PFSK-1 (cell line): ENCODE measurements at regions not wholly inside any gene's neighbourhood (a gene's known extent, or its start where the extent isn't known, plus 50 kb on each side); places are given as distances from the start of the nearest gene placed in this dataset.

ENCODE experiments used
- FOXP2 ChIP-seq: optimal IDR thresholded peaks from 2 replicates; pipeline ENCODE3; 2011; ENCODE audit warnings: borderline replicate concordance, control low read depth, inconsistent platforms; ENCODE audit not compliant: insufficient read depth; ENCODE audit errors: extremely low read length, extremely low read depth
- POLR2AphosphoS5 ChIP-seq: IDR thresholded peaks from 2 replicates; pipeline ENCODE4 v1.6.1; 2012; ENCODE audit warnings: low read depth, mild to moderate bottlenecking, control low read depth, low read length, moderate library complexity
- REST ChIP-seq, 2 experiments: IDR thresholded peaks; 2 replicates each; pipeline versions ENCODE4 v1.6.1 to v1.8.0; 2011 to 2012; ENCODE audit warnings: low read depth in 2 of 2, low read length in 2 of 2, control low read depth in 1 of 2, inconsistent platforms in 1 of 2, mild to moderate bottlenecking in 1 of 2, moderate library complexity in 1 of 2; ENCODE audit not compliant: insufficient read depth in 1 of 2
- SIN3A ChIP-seq: IDR thresholded peaks from 2 replicates; pipeline ENCODE4 v1.6.1; 2012; ENCODE audit warnings: mild to moderate bottlenecking, low read length, moderate library complexity, borderline replicate concordance; ENCODE audit not compliant: insufficient read depth
- TAF1 ChIP-seq: IDR thresholded peaks from 2 replicates; pipeline ENCODE4 v1.6.1; 2012; ENCODE audit warnings: low read length, control low read depth, borderline replicate concordance; ENCODE audit not compliant: insufficient read depth

GRCh38 chr13:67299072-67299635, 69.0 kb upstream of the PCDH9 start:
- TF ChIP-seq REST (IDR thresholded peaks at IDR 0.05; ENCODE audit: insufficient read depth in 1 of 2, low read depth in 2 of 2, low read length in 2 of 2) (no peak), POLR2AphosphoS5 (no peak), SIN3A (no peak), FOXP2 (no peak), TAF1 (no peak)

GRCh38 chr13:67298297-67298696, 68.2 kb upstream of the PCDH9 start:
- TF ChIP-seq REST (IDR thresholded peaks at IDR 0.05; ENCODE audit: insufficient read depth in 1 of 2, low read depth in 2 of 2, low read length in 2 of 2) (no peak), POLR2AphosphoS5 (no peak), SIN3A (no peak), TAF1 (no peak), FOXP2 (no peak)

- TF ChIP-seq FOXP2 (no peak), POLR2AphosphoS5 (no peak), SIN3A (no peak), REST (IDR thresholded peaks at IDR 0.05; ENCODE audit: insufficient read depth in 1 of 2, low read depth in 2 of 2, low read length in 2 of 2) (no peak), TAF1 (no peak)
Measured at GRCh38 chr13:67296511-67296910, 66.4 kb upstream of the PCDH9 start.

GRCh38 chr13:67292886-67293285, 62.8 kb upstream of the PCDH9 start:
- TF ChIP-seq SIN3A: no peak

GRCh38 chr13:67285611-67286010, 55.5 kb upstream of the PCDH9 start:
- TF ChIP-seq SIN3A (no peak), TAF1 (no peak), REST (IDR thresholded peaks at IDR 0.05; ENCODE audit: insufficient read depth in 1 of 2, low read depth in 2 of 2, low read length in 2 of 2) (no peak), FOXP2 (no peak), POLR2AphosphoS5 (no peak)
